ENCODE measurements at regions not wholly inside any gene's neighbourhood (a gene's known extent, or its start where the extent isn't known, plus 50 kb on each side); places are given as distances from the start of the nearest gene placed in this dataset.

DNA sequence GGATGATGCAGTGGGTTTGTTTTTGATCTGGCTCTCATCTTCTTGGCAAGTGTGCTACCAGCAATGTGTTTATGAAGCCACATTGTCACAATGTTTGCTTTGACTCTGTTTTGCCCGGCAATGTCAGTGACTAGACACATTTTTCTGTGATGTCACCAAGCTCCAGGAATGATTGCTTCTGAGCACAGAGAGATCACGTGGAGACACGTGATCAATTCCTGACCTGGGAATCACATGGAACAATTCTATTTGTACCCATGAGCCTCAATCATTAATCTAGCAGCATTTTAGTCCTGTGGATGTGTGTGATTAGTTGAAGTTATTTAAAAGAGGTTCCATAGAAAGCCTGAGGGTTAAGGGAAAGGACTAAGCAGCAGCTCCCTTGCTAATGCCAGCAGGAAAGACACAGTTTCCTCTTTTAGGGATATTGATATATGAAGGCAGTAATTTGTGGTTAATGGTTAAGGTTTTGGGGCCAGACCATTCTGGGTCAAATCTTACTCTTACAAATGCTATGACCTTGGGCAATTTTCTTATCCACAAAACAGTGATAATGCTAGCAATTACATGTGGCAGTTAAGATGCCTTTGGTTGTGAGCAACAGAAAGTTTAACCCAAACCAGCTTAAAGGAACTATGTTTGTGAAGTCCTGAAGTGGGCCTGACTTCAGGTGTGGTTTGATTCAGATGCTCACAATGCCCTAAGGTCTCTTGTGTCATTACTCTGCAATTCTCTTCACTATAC lies 59.0 kb downstream of the FASLG start:
- in situ Hi-C loops (cut with MboI; ENCODE audit: low sequenced_read_pairs, unreplicated experiment), result no loop called here
- DNase-seq (ENCODE audit: low spot score), result no peak
- TF ChIP-seq, protein P1, sequence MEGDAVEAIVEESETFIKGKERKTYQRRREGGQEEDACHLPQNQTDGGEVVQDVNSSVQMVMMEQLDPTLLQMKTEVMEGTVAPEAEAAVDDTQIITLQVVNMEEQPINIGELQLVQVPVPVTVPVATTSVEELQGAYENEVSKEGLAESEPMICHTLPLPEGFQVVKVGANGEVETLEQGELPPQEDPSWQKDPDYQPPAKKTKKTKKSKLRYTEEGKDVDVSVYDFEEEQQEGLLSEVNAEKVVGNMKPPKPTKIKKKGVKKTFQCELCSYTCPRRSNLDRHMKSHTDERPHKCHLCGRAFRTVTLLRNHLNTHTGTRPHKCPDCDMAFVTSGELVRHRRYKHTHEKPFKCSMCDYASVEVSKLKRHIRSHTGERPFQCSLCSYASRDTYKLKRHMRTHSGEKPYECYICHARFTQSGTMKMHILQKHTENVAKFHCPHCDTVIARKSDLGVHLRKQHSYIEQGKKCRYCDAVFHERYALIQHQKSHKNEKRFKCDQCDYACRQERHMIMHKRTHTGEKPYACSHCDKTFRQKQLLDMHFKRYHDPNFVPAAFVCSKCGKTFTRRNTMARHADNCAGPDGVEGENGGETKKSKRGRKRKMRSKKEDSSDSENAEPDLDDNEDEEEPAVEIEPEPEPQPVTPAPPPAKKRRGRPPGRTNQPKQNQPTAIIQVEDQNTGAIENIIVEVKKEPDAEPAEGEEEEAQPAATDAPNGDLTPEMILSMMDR (IDR thresholded peaks at IDR 0.05; ENCODE audit: borderline replicate concordance, control extremely low read depth, extremely low read depth, insufficient read depth, missing control alignments), result no peak

DNA sequence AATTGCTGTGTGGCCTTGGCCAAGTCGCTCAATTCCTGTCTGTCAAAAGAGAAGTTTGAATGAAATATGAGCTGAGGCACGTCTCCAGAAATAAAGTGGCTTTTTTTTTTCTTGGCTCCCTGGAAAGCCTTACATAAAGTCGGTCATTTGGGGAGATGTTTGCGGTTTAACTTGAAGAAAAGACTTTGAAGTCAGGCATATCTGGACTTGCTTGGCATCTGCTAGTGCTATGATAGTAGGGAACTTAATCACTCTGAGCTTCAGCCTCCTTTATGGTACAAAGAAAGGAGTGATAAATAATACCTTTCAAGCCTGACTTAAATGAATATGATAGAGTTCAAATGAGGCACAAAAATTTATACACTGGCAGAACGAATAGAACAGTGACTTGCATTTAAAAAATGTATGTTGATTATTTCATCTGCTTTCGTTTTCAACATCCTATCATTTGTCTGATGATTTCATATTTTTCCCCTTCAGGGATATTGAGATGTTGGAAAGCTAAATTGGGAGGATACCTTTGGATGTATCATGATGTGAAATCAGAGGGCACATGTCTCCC lies 60.2 kb downstream of the FASLG start:
- TF ChIP-seq, protein P1 (IDR thresholded peaks at IDR 0.05; ENCODE audit: borderline replicate concordance, control extremely low read depth, extremely low read depth, insufficient read depth, missing control alignments), result no peak
- in situ Hi-C loops (cut with MboI; ENCODE audit: low sequenced_read_pairs, unreplicated experiment), result no loop called here
- DNase-seq (ENCODE audit: low spot score), result no peak

DNA sequence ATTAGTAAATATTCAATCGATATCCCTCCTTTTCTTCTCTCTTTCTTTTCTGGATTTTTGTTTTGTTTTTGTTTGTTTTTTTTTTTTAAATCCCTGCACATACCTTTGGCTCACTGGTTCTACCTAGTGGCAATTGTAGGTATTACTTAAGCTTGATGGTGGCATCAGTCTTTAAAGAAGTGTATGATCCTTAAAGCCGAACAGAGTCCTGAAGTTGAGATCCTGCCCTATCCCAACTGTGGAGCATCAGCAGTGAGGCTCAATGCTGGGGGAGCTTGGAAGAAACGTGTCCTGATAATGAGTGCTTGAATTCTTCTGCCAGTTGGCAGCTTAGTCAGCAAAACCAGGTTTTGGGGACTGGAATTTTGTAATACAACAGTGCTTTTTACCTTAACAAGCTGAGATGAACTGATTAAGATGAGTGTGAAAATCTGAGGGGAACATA lies 60.8 kb downstream of the FASLG start:
- DNase-seq (ENCODE audit: low spot score), result peak; percentile 57
- in situ Hi-C loops (cut with MboI; ENCODE audit: low sequenced_read_pairs, unreplicated experiment), result no loop called here
- TF ChIP-seq, protein P1 (IDR thresholded peaks at IDR 0.05; ENCODE audit: borderline replicate concordance, control extremely low read depth, extremely low read depth, insufficient read depth, missing control alignments), result peak; percentile 62

DNA sequence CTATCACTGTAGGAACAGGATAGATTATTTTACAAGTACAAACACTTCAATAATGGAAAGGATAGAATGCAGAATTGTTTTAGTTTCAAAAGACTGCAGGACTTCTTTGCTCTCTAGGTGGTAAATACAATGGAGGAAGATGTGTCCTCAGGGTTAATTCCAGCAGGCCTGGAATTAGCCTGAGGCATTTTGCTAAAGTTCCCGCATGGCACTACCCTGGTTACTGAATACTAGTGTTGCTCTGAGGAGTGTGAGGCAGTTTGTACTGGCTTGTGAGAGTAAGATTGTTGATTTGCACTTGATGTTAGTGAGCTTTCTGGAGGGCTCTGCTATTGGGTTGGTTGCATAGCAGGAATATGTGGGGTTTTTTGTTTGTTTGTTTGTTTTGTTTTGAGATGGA lies 61.4 kb downstream of the FASLG start:
- TF ChIP-seq, protein P1 (IDR thresholded peaks at IDR 0.05; ENCODE audit: borderline replicate concordance, control extremely low read depth, extremely low read depth, insufficient read depth, missing control alignments), result no peak
- in situ Hi-C loops (cut with MboI; ENCODE audit: low sequenced_read_pairs, unreplicated experiment), result no loop called here
- no peak for DNase-seq (ENCODE audit: low spot score)

DNA sequence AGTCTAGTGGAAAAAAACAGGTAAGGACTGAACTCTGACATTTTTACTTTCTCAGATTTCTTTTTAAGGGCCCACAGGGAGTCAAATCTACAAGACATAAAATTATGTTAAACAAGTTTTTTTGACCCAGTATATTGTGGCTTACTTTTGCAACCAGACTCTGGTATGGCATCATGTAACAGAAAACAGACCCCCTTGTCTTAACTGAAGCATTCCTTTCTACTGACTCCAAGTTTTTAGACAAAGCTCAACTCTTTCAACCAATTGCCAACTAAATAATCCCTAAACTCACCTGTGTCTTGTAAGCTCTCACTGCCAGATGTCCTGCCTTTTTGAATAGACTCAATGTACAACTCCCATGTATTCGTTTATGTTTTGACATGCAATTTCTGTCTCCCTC lies 64.3 kb downstream of the FASLG start:
- no peak for DNase-seq (ENCODE audit: low spot score)
- in situ Hi-C loops (cut with MboI; ENCODE audit: low sequenced_read_pairs, unreplicated experiment), result no loop called here
- TF ChIP-seq, protein P1 (IDR thresholded peaks at IDR 0.05; ENCODE audit: borderline replicate concordance, control extremely low read depth, extremely low read depth, insufficient read depth, missing control alignments), result no peak

DNA sequence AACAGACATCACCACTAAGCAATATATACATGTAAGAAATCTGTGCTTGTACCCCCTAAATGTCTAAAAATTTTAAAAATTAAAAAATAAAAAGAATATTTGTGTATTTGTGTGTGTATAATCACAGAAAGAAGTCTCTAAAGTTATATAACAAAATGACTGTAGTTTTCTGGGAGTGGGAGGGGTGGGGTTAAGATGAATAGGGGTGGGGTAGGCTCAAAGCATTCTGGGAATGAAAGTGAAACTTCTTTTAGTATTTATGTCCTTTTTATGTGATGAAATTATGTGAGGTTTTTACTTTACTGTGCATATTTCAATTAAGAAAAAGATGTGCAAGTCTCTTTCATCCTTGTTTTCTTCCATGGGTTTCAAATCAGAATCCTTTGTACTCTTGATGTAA lies 65.3 kb downstream of the FASLG start:
- TF ChIP-seq, protein P1 (IDR thresholded peaks at IDR 0.05; ENCODE audit: borderline replicate concordance, control extremely low read depth, extremely low read depth, insufficient read depth, missing control alignments), result no peak
- DNase-seq (ENCODE audit: low spot score), result no peak
- in situ Hi-C loops (cut with MboI; ENCODE audit: low sequenced_read_pairs, unreplicated experiment), result no loop called here
